ENCODE measurements at regions not wholly inside any gene's neighbourhood (a gene's known extent, or its start where the extent isn't known, plus 50 kb on each side); places are given as distances from the start of the nearest gene placed in this dataset.

- BruUV-seq (replicated peaks): no TSS peak
Observed at GRCh38 chr11:97732011-97732632, 1288.6 kb upstream of the CNTN5 start.

GRCh38 chr11:97738751-97739150 is 1282.0 kb upstream of the CNTN5 start:
- H3K27ac ChIP-seq: no peak overlapping the region
- H3F3A ChIP-seq (ENCODE audit: insufficient read depth, low read depth): no peaks in the 10 kb centered on the region
- H3K9me2 ChIP-seq (ENCODE audit: insufficient read depth): no peaks in the 10 kb centered on the region
- TF ChIP-seq CTCF (conservative IDR thresholded peaks at IDR 0.05) (no peak), EZH2 (IDR thresholded peaks at IDR 0.05; ENCODE audit: low read depth) (no peak)
- H3K9me3 ChIP-seq (ENCODE audit: insufficient read depth, low read depth): no peaks in the 10 kb centered on the region
- POLR2A ChIA-PET (ENCODE audit: unreplicated experiment): no interaction called here
- intact Hi-C loops (cut with micrococcal nuclease; ENCODE audit: unreplicated experiment): no loop called here
- H3K4me1 ChIP-seq (replicated peaks; ENCODE audit: insufficient read depth): no peaks in the 10 kb centered on the region
- BruUV-seq (replicated peaks): no TSS peak
- no peak for DNase-seq
- no peaks in the 10 kb centered on the region for H4K20me1 ChIP-seq (ENCODE audit: insufficient read depth)
- no peak overlapping the region for H3K4me2 ChIP-seq
- no peaks in the 10 kb centered on the region for H3K36me3 ChIP-seq (ENCODE audit: low read depth)
- no peak overlapping the region for H2AFZ ChIP-seq
- no peaks in the 10 kb centered on the region for H3K79me2 ChIP-seq (ENCODE audit: low read depth)
- CTCF ChIA-PET: no interaction called here
- no peak overlapping the region for H3K4me3 ChIP-seq
- no peaks in the 10 kb centered on the region for H3K27me3 ChIP-seq (ENCODE audit: insufficient read depth, low read depth)

More at GRCh38 chr11:97732011-97732632, 1288.6 kb upstream of the CNTN5 start:
- Histone ChIP-seq H3F3A (ENCODE audit: insufficient read depth, low read depth) (no peaks in the 10 kb centered on the region), H3K4me3 (no peak overlapping the region), H4K20me1 (ENCODE audit: insufficient read depth) (no peaks in the 10 kb centered on the region), H3K27ac (no peak overlapping the region), H3K9me2 (ENCODE audit: insufficient read depth) (no peaks in the 10 kb centered on the region), H3K36me3 (ENCODE audit: low read depth) (no peaks in the 10 kb centered on the region), H3K27me3 (ENCODE audit: insufficient read depth, low read depth) (no peaks in the 10 kb centered on the region), H3K4me1 (replicated peaks; ENCODE audit: insufficient read depth) (no peaks in the 10 kb centered on the region), H3K4me2 (no peak overlapping the region), H2AFZ (no peak overlapping the region), H3K79me2 (ENCODE audit: low read depth) (no peaks in the 10 kb centered on the region), H3K9me3 (ENCODE audit: insufficient read depth, low read depth) (no peaks in the 10 kb centered on the region)
- TF ChIP-seq CTCF (conservative IDR thresholded peaks at IDR 0.05) (no peak), EZH2 (IDR thresholded peaks at IDR 0.05; ENCODE audit: low read depth) (no peak)
- CTCF ChIA-PET: no interaction called here
- intact Hi-C loops (cut with micrococcal nuclease; ENCODE audit: unreplicated experiment): no loop called here
- DNase-seq: no peak
- POLR2A ChIA-PET (ENCODE audit: unreplicated experiment): interaction anchor here (0.6 kb wide), 1 partner anchor 31 kb away, joined by 3 read pairs; no protein-coding TSS in a partner anchor

- CTCF ChIA-PET: no interaction called here
- H3K27me3 ChIP-seq (ENCODE audit: insufficient read depth, low read depth): no peaks in the 10 kb centered on the region
- no peak overlapping the region for H3K4me2 ChIP-seq
- POLR2A ChIA-PET (ENCODE audit: unreplicated experiment): no interaction called here
- no peaks in the 10 kb centered on the region for H3K9me3 ChIP-seq (ENCODE audit: insufficient read depth, low read depth)
- no peaks in the 10 kb centered on the region for H3K4me1 ChIP-seq (replicated peaks; ENCODE audit: insufficient read depth)
- intact Hi-C loops (cut with micrococcal nuclease; ENCODE audit: unreplicated experiment): no loop called here
- no peaks in the 10 kb centered on the region for H4K20me1 ChIP-seq (ENCODE audit: insufficient read depth)
- H3K9me2 ChIP-seq (ENCODE audit: insufficient read depth): no peaks in the 10 kb centered on the region
- TF ChIP-seq CTCF (conservative IDR thresholded peaks at IDR 0.05) (no peak), EZH2 (IDR thresholded peaks at IDR 0.05; ENCODE audit: low read depth) (no peak)
- H3K79me2 ChIP-seq (ENCODE audit: low read depth): no peaks in the 10 kb centered on the region
- H3K36me3 ChIP-seq (ENCODE audit: low read depth): no peaks in the 10 kb centered on the region
- H2AFZ ChIP-seq: no peak overlapping the region
- no peak overlapping the region for H3K4me3 ChIP-seq
- H3F3A ChIP-seq (ENCODE audit: insufficient read depth, low read depth): no peaks in the 10 kb centered on the region
- BruUV-seq (replicated peaks): no TSS peak
- H3K27ac ChIP-seq: no peak overlapping the region
- no peak for DNase-seq
Observed at GRCh38 chr11:97739932-97740800, 1280.6 kb upstream of the CNTN5 start.

Data from PC-9 (cell line).